Astrocyte (in vitro differentiated cells and primary cell): ENCODE measurements at regions not wholly inside any gene's neighbourhood (a gene's known extent, or its start where the extent isn't known, plus 50 kb on each side); places are given as distances from the start of the nearest gene placed in this dataset.

ENCODE experiments used
- DNase-seq: peaks from one replicate; pipeline ENCODE4 v3.0.0-alpha.2; 2010; ENCODE audit warnings: low read depth
- FAIRE-seq: peaks from 2 replicates; lab custom pipeline; 2011; peaks lifted over from hg19 to GRCh38; lab: Jason Lieb, UNC
- H2AFZ ChIP-seq: 2 replicates; pipeline ENCODE4 v1.6.0; 2012; ENCODE audit warnings: low read depth, low read length, inconsistent platforms
- H3K27ac ChIP-seq: 2 replicates; pipeline ENCODE4 v1.5.1; 2011; ENCODE audit warnings: low read depth, low read length, inconsistent platforms
- H3K27me3 ChIP-seq: 2 replicates; pipeline ENCODE4 v1.6.0; 2011; ENCODE audit warnings: low read length, inconsistent platforms; ENCODE audit not compliant: insufficient read depth
- H3K36me3 ChIP-seq: 2 replicates; pipeline ENCODE4 v1.5.1; 2011; ENCODE audit warnings: low read length, inconsistent platforms; ENCODE audit not compliant: insufficient read depth
- H3K4me1 ChIP-seq: 2 replicates; pipeline ENCODE4 v1.5.1; 2011; ENCODE audit warnings: low read length, inconsistent platforms; ENCODE audit not compliant: insufficient read depth
- H3K4me2 ChIP-seq: 2 replicates; pipeline ENCODE4 v1.6.0; 2012; ENCODE audit warnings: low read length, inconsistent platforms
- H3K4me3 ChIP-seq: 2 replicates; pipeline ENCODE4 v1.5.1; 2011; ENCODE audit warnings: low read depth, mild to moderate bottlenecking, low read length, inconsistent platforms; ENCODE audit not compliant: insufficient read depth
- H3K79me2 ChIP-seq: 2 replicates; pipeline ENCODE4 v1.6.0; 2012; ENCODE audit warnings: mild to moderate bottlenecking, low read length, inconsistent platforms; ENCODE audit not compliant: insufficient read depth
- H3K9ac ChIP-seq: 2 replicates; pipeline ENCODE4 v1.6.0; 2012; ENCODE audit warnings: mild to moderate bottlenecking, low read length, inconsistent platforms
- H3K9me3 ChIP-seq: 2 replicates; pipeline ENCODE4 v1.5.1; 2012; ENCODE audit warnings: low read depth, mild to moderate bottlenecking, low read length, inconsistent platforms; ENCODE audit not compliant: insufficient read depth
- H4K20me1 ChIP-seq: 2 replicates; pipeline ENCODE4 v1.6.0; 2012; ENCODE audit warnings: low read length, inconsistent platforms; ENCODE audit not compliant: insufficient read depth
- H3K27ac Mint-ChIP-seq: one replicate; pipeline ENCODE4 v1.8.0; 2021; ENCODE audit warnings: mild to moderate bottlenecking, mixed read lengths; ENCODE audit not compliant: unreplicated experiment
- H3K27me3 Mint-ChIP-seq: one replicate; pipeline ENCODE4 v1.8.0; 2021; ENCODE audit warnings: low read depth, mixed read lengths; ENCODE audit not compliant: unreplicated experiment
- H3K36me3 Mint-ChIP-seq: one replicate; pipeline ENCODE4 v1.8.0; 2021; ENCODE audit warnings: low read depth, mixed read lengths; ENCODE audit not compliant: unreplicated experiment
- H3K4me1 Mint-ChIP-seq: one replicate; pipeline ENCODE4 v1.8.0; 2021; ENCODE audit warnings: low read depth, mixed read lengths; ENCODE audit not compliant: unreplicated experiment
- H3K4me3 Mint-ChIP-seq: one replicate; pipeline ENCODE4 v1.8.0; 2021; ENCODE audit warnings: mild to moderate bottlenecking, moderate library complexity, mixed read lengths; ENCODE audit not compliant: unreplicated experiment
- H3K9me3 Mint-ChIP-seq: one replicate; pipeline ENCODE4 v1.8.0; 2021; ENCODE audit warnings: mild to moderate bottlenecking, mixed read lengths; ENCODE audit not compliant: unreplicated experiment
- CTCF ChIP-seq: IDR thresholded peaks from 2 replicates; pipeline ENCODE4 v1.5.1; 2011; ENCODE audit warnings: low read depth, mild to moderate bottlenecking, inconsistent platforms, low read length, moderate library complexity; ENCODE audit not compliant: insufficient read depth
- EZH2 ChIP-seq: IDR thresholded peaks from 2 replicates; pipeline ENCODE4 v1.6.1; 2012; ENCODE audit warnings: mild to moderate bottlenecking, low read length, inconsistent platforms; ENCODE audit not compliant: insufficient read depth

- H3K27ac ChIP-seq, result no peak overlapping the region
- no peaks in the 10 kb centered on the region for H4K20me1 ChIP-seq
- Mint-ChIP-seq H3K27me3 (peaks cover 39% of the 10 kb centered on the region), H3K36me3 (no peaks in the 10 kb centered on the region), H3K27ac (no peak overlapping the region), H3K9me3 (no peaks in the 10 kb centered on the region), H3K4me3 (no peak overlapping the region), H3K4me1 (peaks cover 21% of the 10 kb centered on the region)
- DNase-seq, result no peak
- peaks cover 14% of the 10 kb centered on the region for H3K4me1 ChIP-seq
- no peaks in the 10 kb centered on the region for H3K27me3 ChIP-seq
- H3K4me2 ChIP-seq, result no peak overlapping the region
- no peak for FAIRE-seq
- TF ChIP-seq CTCF (no peak), EZH2 (no peak)
- H3K79me2 ChIP-seq, result no peaks in the 10 kb centered on the region
- no peak overlapping the region for H3K9ac ChIP-seq
- no peak overlapping the region for H3K4me3 ChIP-seq
- no peaks in the 10 kb centered on the region for H3K36me3 ChIP-seq
- no peak overlapping the region for H2AFZ ChIP-seq
- H3K9me3 ChIP-seq, result no peaks in the 10 kb centered on the region
Observed at GRCh38 chr2:71787476-71788185, 334.3 kb downstream of the DYSF start.

- H3K79me2 ChIP-seq, result no peaks in the 10 kb centered on the region
- no peaks in the 10 kb centered on the region for H3K36me3 ChIP-seq
- H3K27me3 ChIP-seq, result no peaks in the 10 kb centered on the region
- H3K27ac ChIP-seq, result no peak overlapping the region
- no peak overlapping the region for H3K4me3 ChIP-seq
- no peak overlapping the region for H2AFZ ChIP-seq
- TF ChIP-seq EZH2 (no peak), CTCF (no peak)
- H3K4me1 Mint-ChIP-seq, result peaks cover 21% of the 10 kb centered on the region
- no peaks in the 10 kb centered on the region for H3K36me3 Mint-ChIP-seq
- H3K9me3 Mint-ChIP-seq, result no peaks in the 10 kb centered on the region
- peaks cover 14% of the 10 kb centered on the region for H3K4me1 ChIP-seq
- H3K27me3 Mint-ChIP-seq, result peaks cover 35% of the 10 kb centered on the region
- no peaks in the 10 kb centered on the region for H3K9me3 ChIP-seq
- H4K20me1 ChIP-seq, result no peaks in the 10 kb centered on the region
- no peak overlapping the region for H3K4me2 ChIP-seq
- H3K4me3 Mint-ChIP-seq, result no peak overlapping the region
- DNase-seq (no peak), FAIRE-seq (no peak)
- no peak overlapping the region for H3K27ac Mint-ChIP-seq
- H3K9ac ChIP-seq, result no peak overlapping the region
Observed at GRCh38 chr2:71787108-71787415, 333.7 kb downstream of the DYSF start.

- peaks cover 21% of the 10 kb centered on the region for H3K4me1 Mint-ChIP-seq
- no peaks in the 10 kb centered on the region for H3K36me3 ChIP-seq
- H2AFZ ChIP-seq, result no peak overlapping the region
- H3K9me3 ChIP-seq, result no peaks in the 10 kb centered on the region
- no peak overlapping the region for H3K9ac ChIP-seq
- H3K4me3 Mint-ChIP-seq, result no peak overlapping the region
- peaks cover 14% of the 10 kb centered on the region for H3K4me1 ChIP-seq
- no peak for TF ChIP-seq EZH2
- TF ChIP-seq CTCF, result no peak
- DNase-seq (no peak), FAIRE-seq (no peak)
- no peaks in the 10 kb centered on the region for H3K9me3 Mint-ChIP-seq
- no peaks in the 10 kb centered on the region for H4K20me1 ChIP-seq
- no peaks in the 10 kb centered on the region for H3K27me3 ChIP-seq
- H3K36me3 Mint-ChIP-seq, result no peaks in the 10 kb centered on the region
- H3K27me3 Mint-ChIP-seq, result peaks cover 36% of the 10 kb centered on the region
- no peak overlapping the region for H3K27ac ChIP-seq
- no peaks in the 10 kb centered on the region for H3K79me2 ChIP-seq
- no peak overlapping the region for H3K4me3 ChIP-seq
- H3K27ac Mint-ChIP-seq, result no peak overlapping the region
- no peak overlapping the region for H3K4me2 ChIP-seq
Observed at GRCh38 chr2:71786291-71787107, 333.1 kb downstream of the DYSF start.
